Liver (tissue), 8 donors: ENCODE measurements at regions not wholly inside any gene's neighbourhood (a gene's known extent, or its start where the extent isn't known, plus 50 kb on each side); places are given as distances from the start of the nearest gene placed in this dataset.

Experiments used
- DNase-seq: peaks from one replicate; pipeline ENCODE4 v3.0.0-alpha.2; 2017; ENCODE audit warnings: low spot score
- H3K27ac ChIP-seq, 2 donors: one replicate each; pipeline ENCODE4 v1.7.0; 2013; ENCODE audit warnings: inconsistent platforms in 2 of 2, low read length in 2 of 2, control low read depth in 1 of 2, low read depth in 1 of 2, mild to moderate bottlenecking in 1 of 2
- H3K27me3 ChIP-seq, 4 donors: one replicate each; pipeline versions ENCODE4 v1.6.1 to v1.7.0; 2013; ENCODE audit warnings: low read length in 3 of 4, inconsistent platforms in 1 of 4, mild to moderate bottlenecking in 1 of 4, moderate library complexity in 1 of 4; ENCODE audit not compliant: control insufficient read depth in 4 of 4, insufficient read depth in 4 of 4
- H3K36me3 ChIP-seq, 4 donors: one replicate each; pipeline versions ENCODE4 v1.6.1 to v1.7.0; 2013; ENCODE audit warnings: low read length in 3 of 4, mild to moderate bottlenecking in 3 of 4, low read depth in 1 of 4, moderate library complexity in 1 of 4; ENCODE audit not compliant: control insufficient read depth in 4 of 4, insufficient read depth in 3 of 4
- H3K4me1 ChIP-seq, 4 donors: one replicate each; pipeline versions ENCODE4 v1.6.1 to v1.7.0; 2013; ENCODE audit warnings: low read length in 3 of 4, mild to moderate bottlenecking in 3 of 4, moderate library complexity in 1 of 4; ENCODE audit not compliant: control insufficient read depth in 4 of 4, insufficient read depth in 4 of 4
- H3K4me3 ChIP-seq, 3 donors: one replicate each; pipeline versions ENCODE4 v1.6.1 to v1.7.0; 2013; ENCODE audit warnings: low read length in 3 of 3, control low read depth in 1 of 3, low read depth in 1 of 3, mild to moderate bottlenecking in 1 of 3
- H3K9ac ChIP-seq, 2 donors: one replicate each; pipeline ENCODE4 v1.7.0; 2013; ENCODE audit warnings: low read length in 2 of 2, mild to moderate bottlenecking in 2 of 2, moderate library complexity in 2 of 2, control low read depth in 1 of 2, low read depth in 1 of 2
- H3K9me3 ChIP-seq, 4 donors: one replicate each; pipeline versions ENCODE4 v1.6.1 to v1.7.0; 2013; ENCODE audit warnings: low read length in 3 of 4; ENCODE audit not compliant: control insufficient read depth in 4 of 4
- EGR1 ChIP-seq, 2 donors: IDR thresholded peaks; 2 replicates each; pipeline ENCODE4 v1.6.1; 2016 to 2018; ENCODE audit warnings: antibody characterized with exemption in 2 of 2, low read depth in 2 of 2
- FOXA1 ChIP-seq: IDR thresholded peaks from 2 replicates; pipeline ENCODE4 v1.6.1; 2016; ENCODE audit warnings: antibody characterized with exemption
- FOXA2 ChIP-seq: IDR thresholded peaks from 2 replicates; pipeline ENCODE4 v1.6.1; 2016; ENCODE audit warnings: antibody characterized with exemption
- GABPA ChIP-seq, 2 donors: IDR thresholded peaks in 1 of 2; conservative IDR thresholded peaks in 1 of 2; 2 replicates each; pipeline ENCODE4 v1.6.1; 2016; ENCODE audit warnings: antibody characterized with exemption in 2 of 2, mild to moderate bottlenecking in 1 of 2, moderate library complexity in 1 of 2
- HNF4A ChIP-seq, 2 donors: conservative IDR thresholded peaks; 2 replicates each; pipeline ENCODE4 v1.6.1; 2016; ENCODE audit warnings: antibody characterized with exemption in 2 of 2, mild to moderate bottlenecking in 2 of 2
- HNF4G ChIP-seq: IDR thresholded peaks from 2 replicates; pipeline ENCODE4 v1.6.1; 2016; ENCODE audit warnings: antibody characterized with exemption
- JUND ChIP-seq, 2 donors: IDR thresholded peaks; 2 replicates each; pipeline ENCODE4 v1.6.1; 2016; ENCODE audit warnings: antibody characterized with exemption in 2 of 2
- NR2F2 ChIP-seq: IDR thresholded peaks from 2 replicates; pipeline ENCODE4 v1.6.1; 2016; ENCODE audit warnings: antibody characterized with exemption
- RAD21 ChIP-seq, 2 donors: IDR thresholded peaks; 2 replicates each; pipeline ENCODE4 v1.6.1; 2016; ENCODE audit warnings: antibody characterized with exemption in 2 of 2, mild to moderate bottlenecking in 2 of 2
- RXRA ChIP-seq, 2 donors: IDR thresholded peaks; 2 replicates each; pipeline ENCODE4 v1.6.1; 2017 to 2018; ENCODE audit warnings: antibody characterized with exemption in 2 of 2, mild to moderate bottlenecking in 1 of 2
- SP1 ChIP-seq: IDR thresholded peaks from 2 replicates; pipeline ENCODE4 v1.6.1; 2018; ENCODE audit warnings: antibody characterized with exemption, mild to moderate bottlenecking
- TAF1 ChIP-seq: conservative IDR thresholded peaks from 2 replicates; pipeline ENCODE4 v1.6.1; 2016; ENCODE audit warnings: antibody characterized with exemption, mild to moderate bottlenecking
- YY1 ChIP-seq: IDR thresholded peaks from 2 replicates; pipeline ENCODE4 v1.6.1; 2016; ENCODE audit warnings: antibody characterized with exemption, mild to moderate bottlenecking
- WGBS: extraction: QIAGEN DNeasy Blood & Tissue Kit; methylation state at CpG from one replicate; pipeline ENCODE4 v1.1.7; 2013; 5-methylcytosine and 5-hydroxymethylcytosine counted together
- TF ChIP-seq, protein P1 (sequence below): IDR thresholded peaks from 2 replicates; pipeline ENCODE4 v1.6.1; 2016; ENCODE audit warnings: antibody characterized with exemption
- TF ChIP-seq, protein P2 (sequence below): IDR thresholded peaks from 2 replicates; pipeline ENCODE4 v1.6.1; 2016; ENCODE audit warnings: antibody characterized with exemption
- TF ChIP-seq, protein P3 (sequence below): IDR thresholded peaks from 2 replicates; pipeline ENCODE4 v1.6.1; 2016; ENCODE audit warnings: antibody characterized with exemption
- TF ChIP-seq, protein P4 (sequence below): IDR thresholded peaks from 2 replicates; pipeline ENCODE4 v1.6.1; 2016; ENCODE audit warnings: antibody characterized with exemption, mild to moderate bottlenecking
- TF ChIP-seq, protein P5 (sequence below): fragments of 150-350 bp; IDR thresholded peaks from 2 replicates; pipeline ENCODE4 v1.5.1; 2017; ENCODE audit warnings: improper control_type of control experiment, low read depth, low read length; ENCODE audit not compliant: missing input control
- donor health status: healthy.
- donor health status: healthy.
- donor health status: healthy.
- donor health status: healthy.
- donor health status: healthy.

DNA sequence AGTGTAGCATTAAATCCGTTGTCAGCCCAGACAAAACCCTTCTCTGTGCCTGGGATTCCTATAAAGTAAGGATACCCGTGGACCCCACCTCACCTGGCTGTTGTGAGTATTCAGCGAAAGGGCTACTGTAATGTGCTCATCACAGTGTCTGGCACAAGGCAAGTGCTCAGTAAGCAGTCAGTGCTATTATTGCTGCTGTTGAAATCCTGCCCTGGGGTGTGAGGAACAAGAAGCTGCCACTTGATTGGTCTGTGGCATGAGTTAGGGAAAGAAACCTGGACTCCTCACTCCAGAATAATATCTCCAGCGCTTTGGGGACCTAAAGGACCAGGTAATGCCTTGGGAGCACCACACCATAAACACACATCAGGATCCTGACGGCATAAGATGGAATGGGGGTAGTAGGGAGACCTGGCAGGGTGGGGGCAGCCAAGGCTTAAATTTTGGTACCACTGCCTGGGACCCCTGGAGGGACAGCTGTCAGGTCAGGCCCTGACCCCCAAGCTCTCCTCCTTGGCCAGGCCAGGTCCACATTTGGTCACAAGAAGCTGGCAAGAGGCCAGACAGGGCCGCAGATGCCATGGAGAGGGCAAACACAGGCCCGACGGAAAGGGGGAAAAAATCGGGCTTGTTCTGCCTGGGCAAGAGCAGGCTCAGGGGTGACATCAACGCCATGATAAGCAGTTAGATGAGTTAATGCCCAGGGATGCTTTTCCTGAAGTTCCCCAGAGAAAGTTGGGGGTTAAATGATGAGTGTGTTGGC lies 66.5 kb downstream of the MRPL14 start:
- Histone ChIP-seq H3K9me3 (no peaks in the 10 kb centered on the region), H3K9ac (no peak overlapping the region), H3K27me3 (no peaks in the 10 kb centered on the region), H3K27ac (no peak overlapping the region), H3K4me1 (peaks cover 0 to 1% (median 0%) of the 10 kb centered on the region in 4 donors), H3K4me3 (no peak overlapping the region), H3K36me3 (no peaks in the 10 kb centered on the region)
- no peak for DNase-seq
- 92% methylated on average over 10 of the region's 10 CpGs for WGBS
- TF ChIP-seq, protein P1, sequence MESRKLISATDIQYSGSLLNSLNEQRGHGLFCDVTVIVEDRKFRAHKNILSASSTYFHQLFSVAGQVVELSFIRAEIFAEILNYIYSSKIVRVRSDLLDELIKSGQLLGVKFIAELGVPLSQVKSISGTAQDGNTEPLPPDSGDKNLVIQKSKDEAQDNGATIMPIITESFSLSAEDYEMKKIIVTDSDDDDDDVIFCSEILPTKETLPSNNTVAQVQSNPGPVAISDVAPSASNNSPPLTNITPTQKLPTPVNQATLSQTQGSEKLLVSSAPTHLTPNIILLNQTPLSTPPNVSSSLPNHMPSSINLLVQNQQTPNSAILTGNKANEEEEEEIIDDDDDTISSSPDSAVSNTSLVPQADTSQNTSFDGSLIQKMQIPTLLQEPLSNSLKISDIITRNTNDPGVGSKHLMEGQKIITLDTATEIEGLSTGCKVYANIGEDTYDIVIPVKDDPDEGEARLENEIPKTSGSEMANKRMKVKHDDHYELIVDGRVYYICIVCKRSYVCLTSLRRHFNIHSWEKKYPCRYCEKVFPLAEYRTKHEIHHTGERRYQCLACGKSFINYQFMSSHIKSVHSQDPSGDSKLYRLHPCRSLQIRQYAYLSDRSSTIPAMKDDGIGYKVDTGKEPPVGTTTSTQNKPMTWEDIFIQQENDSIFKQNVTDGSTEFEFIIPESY: no peak
- TF ChIP-seq, protein P2, sequence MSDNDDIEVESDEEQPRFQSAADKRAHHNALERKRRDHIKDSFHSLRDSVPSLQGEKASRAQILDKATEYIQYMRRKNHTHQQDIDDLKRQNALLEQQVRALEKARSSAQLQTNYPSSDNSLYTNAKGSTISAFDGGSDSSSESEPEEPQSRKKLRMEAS: no peak
- TF ChIP-seq RXRA (IDR thresholded peaks at IDR 0.05) (no peak), EGR1 (IDR thresholded peaks at IDR 0.05; ENCODE audit: low read depth in 2 of 2) (no peak), JUND (IDR thresholded peaks at IDR 0.05) (no peak), NR2F2 (no peak), RAD21 (IDR thresholded peaks at IDR 0.05) (no peak), TAF1 (no peak), FOXA2 (no peak), FOXA1 (no peak), HNF4G (no peak), HNF4A (conservative IDR thresholded peaks at IDR 0.05) (no peak), GABPA (IDR thresholded peaks at IDR 0.05 in 1 of 2, conservative IDR thresholded peaks at IDR 0.05 in 1 of 2) (no peak), YY1 (no peak), SP1 (no peak)
- TF ChIP-seq, protein P3, sequence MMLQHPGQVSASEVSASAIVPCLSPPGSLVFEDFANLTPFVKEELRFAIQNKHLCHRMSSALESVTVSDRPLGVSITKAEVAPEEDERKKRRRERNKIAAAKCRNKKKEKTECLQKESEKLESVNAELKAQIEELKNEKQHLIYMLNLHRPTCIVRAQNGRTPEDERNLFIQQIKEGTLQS: no peak
- TF ChIP-seq, protein P4, sequence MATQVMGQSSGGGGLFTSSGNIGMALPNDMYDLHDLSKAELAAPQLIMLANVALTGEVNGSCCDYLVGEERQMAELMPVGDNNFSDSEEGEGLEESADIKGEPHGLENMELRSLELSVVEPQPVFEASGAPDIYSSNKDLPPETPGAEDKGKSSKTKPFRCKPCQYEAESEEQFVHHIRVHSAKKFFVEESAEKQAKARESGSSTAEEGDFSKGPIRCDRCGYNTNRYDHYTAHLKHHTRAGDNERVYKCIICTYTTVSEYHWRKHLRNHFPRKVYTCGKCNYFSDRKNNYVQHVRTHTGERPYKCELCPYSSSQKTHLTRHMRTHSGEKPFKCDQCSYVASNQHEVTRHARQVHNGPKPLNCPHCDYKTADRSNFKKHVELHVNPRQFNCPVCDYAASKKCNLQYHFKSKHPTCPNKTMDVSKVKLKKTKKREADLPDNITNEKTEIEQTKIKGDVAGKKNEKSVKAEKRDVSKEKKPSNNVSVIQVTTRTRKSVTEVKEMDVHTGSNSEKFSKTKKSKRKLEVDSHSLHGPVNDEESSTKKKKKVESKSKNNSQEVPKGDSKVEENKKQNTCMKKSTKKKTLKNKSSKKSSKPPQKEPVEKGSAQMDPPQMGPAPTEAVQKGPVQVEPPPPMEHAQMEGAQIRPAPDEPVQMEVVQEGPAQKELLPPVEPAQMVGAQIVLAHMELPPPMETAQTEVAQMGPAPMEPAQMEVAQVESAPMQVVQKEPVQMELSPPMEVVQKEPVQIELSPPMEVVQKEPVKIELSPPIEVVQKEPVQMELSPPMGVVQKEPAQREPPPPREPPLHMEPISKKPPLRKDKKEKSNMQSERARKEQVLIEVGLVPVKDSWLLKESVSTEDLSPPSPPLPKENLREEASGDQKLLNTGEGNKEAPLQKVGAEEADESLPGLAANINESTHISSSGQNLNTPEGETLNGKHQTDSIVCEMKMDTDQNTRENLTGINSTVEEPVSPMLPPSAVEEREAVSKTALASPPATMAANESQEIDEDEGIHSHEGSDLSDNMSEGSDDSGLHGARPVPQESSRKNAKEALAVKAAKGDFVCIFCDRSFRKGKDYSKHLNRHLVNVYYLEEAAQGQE: no peak
- TF ChIP-seq, protein P5, sequence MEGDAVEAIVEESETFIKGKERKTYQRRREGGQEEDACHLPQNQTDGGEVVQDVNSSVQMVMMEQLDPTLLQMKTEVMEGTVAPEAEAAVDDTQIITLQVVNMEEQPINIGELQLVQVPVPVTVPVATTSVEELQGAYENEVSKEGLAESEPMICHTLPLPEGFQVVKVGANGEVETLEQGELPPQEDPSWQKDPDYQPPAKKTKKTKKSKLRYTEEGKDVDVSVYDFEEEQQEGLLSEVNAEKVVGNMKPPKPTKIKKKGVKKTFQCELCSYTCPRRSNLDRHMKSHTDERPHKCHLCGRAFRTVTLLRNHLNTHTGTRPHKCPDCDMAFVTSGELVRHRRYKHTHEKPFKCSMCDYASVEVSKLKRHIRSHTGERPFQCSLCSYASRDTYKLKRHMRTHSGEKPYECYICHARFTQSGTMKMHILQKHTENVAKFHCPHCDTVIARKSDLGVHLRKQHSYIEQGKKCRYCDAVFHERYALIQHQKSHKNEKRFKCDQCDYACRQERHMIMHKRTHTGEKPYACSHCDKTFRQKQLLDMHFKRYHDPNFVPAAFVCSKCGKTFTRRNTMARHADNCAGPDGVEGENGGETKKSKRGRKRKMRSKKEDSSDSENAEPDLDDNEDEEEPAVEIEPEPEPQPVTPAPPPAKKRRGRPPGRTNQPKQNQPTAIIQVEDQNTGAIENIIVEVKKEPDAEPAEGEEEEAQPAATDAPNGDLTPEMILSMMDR: no peak
